K562 (cell line): ENCODE measurements at regions not wholly inside any gene's neighbourhood (a gene's known extent, or its start where the extent isn't known, plus 50 kb on each side); places are given as distances from the start of the nearest gene placed in this dataset.

Source experiments
- ATAC-seq: fragments of 200-7000 bp; cut with Tn5 transposase; 3 replicates; pipeline ENCODE4 v1.9.1; 2020; ENCODE audit warnings: moderate library complexity
- BruUV-seq: library from RNA; stranded (reverse); fragments of 400-500 nt; replicated peaks from 2 replicates; lab custom pipeline; 2021; lab: Mats Ljungman, UMichigan
- CTCF ChIA-PET: fragments of 300-600 bp; formaldehyde crosslinking; extraction: SDS; loops from one replicate; lab custom pipeline; 2021; ENCODE audit warnings: low intra/inter-chr PET ratio; lab: Yijun Ruan, JAX
- POLR2A ChIA-PET: fragments of 300-600, 350-650 bp; sonication (Branson Sonifier 250); formaldehyde crosslinking; extraction: SDS; loops from one replicate; lab custom pipeline; 2021; ENCODE audit warnings: antibody characterized with exemption, inconsistent platforms; lab: Yijun Ruan, JAX
- DNase-seq, 4 experiments: peaks; one replicate each; pipeline versions ENCODE4 v3.0.0 to v3.0.0-alpha.2; 2011 to 2018; ENCODE audit warnings: low spot score in 3 of 4, mixed read lengths in 3 of 4; ENCODE audit errors: extremely low read depth in 1 of 4
- FAIRE-seq: peaks from 2 replicates; lab custom pipeline; 2011; peaks lifted over from hg19 to GRCh38; lab: Jason Lieb, UNC
- H2AFZ ChIP-seq: 2 replicates; pipeline ENCODE4 v1.6.0; 2011; ENCODE audit warnings: low read depth, low read length, control low read depth, inconsistent platforms
- H3K27ac ChIP-seq: fragments of 200-600 bp; 3 replicates; pipeline ENCODE4 v1.8.0; 2011; ENCODE audit warnings: low read depth, mild to moderate bottlenecking, control low read depth, inconsistent platforms, low read length, moderate library complexity, mixed read lengths; ENCODE audit errors: extremely low read depth
- H3K27me3 ChIP-seq, 2 experiments: fragments of 300-600 bp in 1 of 2; 2 replicates in 1 of 2; 3 replicates in 1 of 2; pipeline versions ENCODE4 v1.6.0 to v1.8.0; 2011; ENCODE audit warnings: inconsistent platforms in 2 of 2, low read length in 2 of 2, mild to moderate bottlenecking in 1 of 2, mixed read lengths in 1 of 2, moderate library complexity in 1 of 2; ENCODE audit not compliant: control insufficient read depth in 2 of 2, insufficient read depth in 2 of 2
- H3K36me3 ChIP-seq: fragments of 300-600 bp; 3 replicates; pipeline ENCODE4 v1.8.0; 2011; ENCODE audit warnings: mild to moderate bottlenecking, low read length, inconsistent platforms; ENCODE audit not compliant: control insufficient read depth, insufficient read depth
- H3K4me1 ChIP-seq, 2 experiments: fragments of 200-600 bp in 1 of 2; replicated peaks in 1 of 2; 2 replicates in 1 of 2; 3 replicates in 1 of 2; pipeline versions ENCODE4 v1.5.1 to v1.8.0; 2011; ENCODE audit warnings: inconsistent platforms in 2 of 2, low read length in 2 of 2, mild to moderate bottlenecking in 1 of 2, mixed read lengths in 1 of 2, moderate library complexity in 1 of 2; ENCODE audit not compliant: control insufficient read depth in 2 of 2, insufficient read depth in 2 of 2
- H3K4me2 ChIP-seq: 2 replicates; pipeline ENCODE4 v1.6.1; 2011; ENCODE audit warnings: low read length, control low read depth, inconsistent platforms, mixed read lengths; ENCODE audit not compliant: insufficient read depth
- H3K4me3 ChIP-seq: fragments of 200-600 bp; sonication (generic), shearing (Covaris generic); 2 replicates; pipeline ENCODE4 v1.5.1; 2016; ENCODE audit warnings: control low read depth, inconsistent platforms
- H3K79me2 ChIP-seq: fragments of 200-600 bp; 3 replicates; pipeline ENCODE4 v1.8.0; 2011; ENCODE audit warnings: low read length, inconsistent platforms; ENCODE audit not compliant: control insufficient read depth, insufficient read depth
- H3K9ac ChIP-seq, 2 experiments: 2 replicates each; pipeline versions ENCODE4 v1.6.0 to v1.6.1; 2011; ENCODE audit warnings: low read depth in 2 of 2, low read length in 2 of 2, control low read depth in 1 of 2, inconsistent platforms in 1 of 2, mild to moderate bottlenecking in 1 of 2, mixed read lengths in 1 of 2; ENCODE audit not compliant: insufficient read depth in 1 of 2
- H3K9me1 ChIP-seq: one replicate; pipeline ENCODE4 v1.6.0; 2011; ENCODE audit warnings: inconsistent platforms, mild to moderate bottlenecking, low read length, moderate library complexity; ENCODE audit not compliant: control insufficient read depth, insufficient read depth
- H3K9me3 ChIP-seq: replicated peaks from 2 replicates; pipeline ENCODE4 v1.5.1; 2011; ENCODE audit warnings: low read depth, low read length, inconsistent platforms; ENCODE audit not compliant: control insufficient read depth, insufficient read depth
- H4K20me1 ChIP-seq: replicated peaks from 2 replicates; pipeline ENCODE4 v1.6.1; 2011; ENCODE audit warnings: low read length, inconsistent platforms, mixed read lengths; ENCODE audit not compliant: control insufficient read depth, insufficient read depth
- ELK3 ChIP-seq: fragments of 450-650 bp; formaldehyde crosslinking; IDR thresholded peaks from 2 replicates; pipeline ENCODE4 v1.4.0; 2020; ENCODE audit warnings: mild to moderate bottlenecking
- GABPB1 ChIP-seq: sonication (generic); formaldehyde crosslinking; IDR thresholded peaks from 2 replicates; pipeline ENCODE4 v1.8.0; 2022; ENCODE audit warnings: mild to moderate bottlenecking, missing genetic modification reagents
- MNT ChIP-seq, 2 experiments: fragments of 450-650 bp; conservative IDR thresholded peaks; 2 replicates each; pipeline ENCODE4 v1.6.1; 2017; ENCODE audit warnings: mild to moderate bottlenecking in 2 of 2, moderate library complexity in 2 of 2
- TAF15 ChIP-seq: fragments of 200-400 bp; formaldehyde crosslinking; IDR thresholded peaks from 2 replicates; pipeline ENCODE4 v1.6.1; 2017; ENCODE audit warnings: mild to moderate bottlenecking, low read depth, low read length, moderate library complexity
- WGBS: fragments of 100-300 bp; shearing (Covaris generic); methylation state at CpG from one replicate; pipeline ENCODE4 v1.1.6; 2016; ENCODE audit warnings: low coverage, mixed read lengths; ENCODE audit not compliant: insufficient coverage; ENCODE audit errors: missing lambda C conversion rate; 5-methylcytosine and 5-hydroxymethylcytosine counted together
- in situ Hi-C: fragments of 300-500 bp; cut with MboI; formaldehyde crosslinking; loops from 4 replicates; pipeline ENCODE4 v1.15.0; 2018; ENCODE audit warnings: inconsistent platforms, mixed read lengths
- intact Hi-C: fragments of 100-400 bp; cut with micrococcal nuclease; formaldehyde crosslinking; loops from 2 replicates; pipeline ENCODE4 v1.14.2; 2022

GRCh38 chr4:32564626-32565025 is 1844.5 kb downstream of the PCDH7 start:
- Histone ChIP-seq H4K20me1 (no peaks in the 10 kb centered on the region), H3K4me1 (no peaks in the 10 kb centered on the region), H3K27ac (no peak overlapping the region), H3K27me3 (no peaks in the 10 kb centered on the region), H3K79me2 (no peaks in the 10 kb centered on the region), H2AFZ (no peak overlapping the region), H3K9ac (no peak overlapping the region), H3K9me1 (no peaks in the 10 kb centered on the region), H3K36me3 (no peaks in the 10 kb centered on the region), H3K4me2 (no peak overlapping the region), H3K4me3 (no peak overlapping the region)
- ChIA-PET POLR2A (no interaction called here), CTCF (no interaction called here)
- in situ Hi-C loops = no loop called here
- no peak for ATAC-seq
- WGBS = 0% methylated on average over 2 of the region's 2 CpGs
- DNase-seq = no peak
- intact Hi-C loops = no loop called here
- BruUV-seq = no TSS peak
- FAIRE-seq = no peak
- TF ChIP-seq ELK3 (CRISPR knock-in tag) (no peak), MNT (conservative IDR thresholded peaks at IDR 0.05) (no peak), TAF15 (no peak), GABPB1 (no peak)
- TF ChIP-seq, all 486 proteins: peak for 0
- no peaks in the 10 kb centered on the region for H3K9me3 ChIP-seq
